GM18520 (cell line): ENCODE measurements at regions not wholly inside any gene's neighbourhood (a gene's known extent, or its start where the extent isn't known, plus 50 kb on each side); places are given as distances from the start of the nearest gene placed in this dataset.
"Not testable (repeated sequence)": the region's sequence is repeated elsewhere in the genome, so short reads cannot be mapped to it uniquely, and the experiment has no call there.

Experiments
- ATAC-seq: cut with Tn5 transposase; IDR thresholded peaks from one replicate; pipeline ENCODE4 v1.9.1; 2021; ENCODE audit not compliant: unreplicated experiment

- no peak for ATAC-seq
Measured at GRCh38 chr10:84626397-84627087, 298.2 kb downstream of the CCSER2 start.

GRCh38 chr10:84632866-84633265 lies 304.5 kb downstream of the CCSER2 start:
- ATAC-seq, result no peak

GRCh38 chr10:84634636-84635035 lies 306.2 kb downstream of the CCSER2 start:
- no peak for ATAC-seq

GRCh38 chr10:84650628-84651027 lies 322.2 kb downstream of the CCSER2 start:
- ATAC-seq, result not testable (repeated sequence)

GRCh38 chr10:84654671-84655070 lies 326.3 kb downstream of the CCSER2 start:
- peak; percentile 62 for ATAC-seq

GRCh38 chr10:84659027-84659426 lies 330.6 kb downstream of the CCSER2 start:
- ATAC-seq, result no peak

- ATAC-seq, result no peak
Measured at GRCh38 chr10:84659497-84660439, 331.4 kb downstream of the CCSER2 start.

GRCh38 chr10:84660450-84661159 lies 332.2 kb downstream of the CCSER2 start:
- no peak for ATAC-seq

GRCh38 chr10:84665211-84665610 lies 336.8 kb downstream of the CCSER2 start:
- no peak for ATAC-seq

GRCh38 chr10:84665883-84666463 lies 337.6 kb downstream of the CCSER2 start:
- no peak for ATAC-seq

GRCh38 chr10:84668186-84668763 lies 339.9 kb downstream of the CCSER2 start:
- ATAC-seq, result no peak

GRCh38 chr10:84675060-84675459 lies 346.7 kb downstream of the CCSER2 start:
- ATAC-seq, result no peak

GRCh38 chr10:84676536-84676935 lies 348.1 kb downstream of the CCSER2 start:
- ATAC-seq, result no peak

- ATAC-seq, result no peak
Measured at GRCh38 chr10:84681781-84682180, 353.4 kb downstream of the CCSER2 start.

GRCh38 chr10:84683550-84683949 lies 355.2 kb downstream of the CCSER2 start:
- ATAC-seq, result no peak

- ATAC-seq, result no peak
Measured at GRCh38 chr10:84683980-84684740, 355.8 kb downstream of the CCSER2 start.

- no peak for ATAC-seq
Measured at GRCh38 chr10:84685047-84685660, 356.8 kb downstream of the CCSER2 start.

GRCh38 chr10:84693006-84693405 lies 364.6 kb downstream of the CCSER2 start:
- no peak for ATAC-seq

GRCh38 chr10:84695902-84696301 lies 367.5 kb downstream of the CCSER2 start:
- no peak for ATAC-seq

- ATAC-seq, result no peak
Measured at GRCh38 chr10:84696610-84697009, 368.2 kb downstream of the CCSER2 start.
